GM18505 (cell line): ENCODE measurements at regions not wholly inside any gene's neighbourhood (a gene's known extent, or its start where the extent isn't known, plus 50 kb on each side); places are given as distances from the start of the nearest gene placed in this dataset.

ENCODE experiments used
- ATAC-seq: cut with Tn5 transposase; IDR thresholded peaks from one replicate; pipeline ENCODE4 v1.9.1; 2021; ENCODE audit not compliant: unreplicated experiment
- POLR2A ChIP-seq: IDR thresholded peaks from 4 replicates; pipeline ENCODE4 v1.6.1; 2011; ENCODE audit warnings: borderline replicate concordance; ENCODE audit not compliant: insufficient read depth, insufficient read length; ENCODE audit errors: extremely low read depth

- TF ChIP-seq POLR2A: no peak
- no peak for ATAC-seq
These were observed 197.8 kb downstream of the PAX3 start for GRCh38 chr2:222100704-222101699.

GRCh38 chr2:222088561-222088960 is 210.2 kb downstream of the PAX3 start:
- no peak for TF ChIP-seq POLR2A
- ATAC-seq: no peak

- ATAC-seq: no peak
- no peak for TF ChIP-seq POLR2A
These were observed 210.8 kb downstream of the PAX3 start for GRCh38 chr2:222087998-222088397.

GRCh38 chr2:222082201-222082600 is 216.6 kb downstream of the PAX3 start:
- no peak for TF ChIP-seq POLR2A
- no peak for ATAC-seq

- ATAC-seq: no peak
- no peak for TF ChIP-seq POLR2A
These were observed 218.7 kb downstream of the PAX3 start for GRCh38 chr2:222080141-222080540.

GRCh38 chr2:222076973-222077690 is 221.7 kb downstream of the PAX3 start:
- no peak for TF ChIP-seq POLR2A
- ATAC-seq: no peak

GRCh38 chr2:222074674-222075073 is 224.1 kb downstream of the PAX3 start:
- ATAC-seq: no peak
- TF ChIP-seq POLR2A: no peak

- no peak for ATAC-seq
- no peak for TF ChIP-seq POLR2A
These were observed 226.9 kb downstream of the PAX3 start for GRCh38 chr2:222071911-222072310.

GRCh38 chr2:222064286-222064685 is 234.5 kb downstream of the PAX3 start:
- TF ChIP-seq POLR2A: no peak
- ATAC-seq: no peak

- TF ChIP-seq POLR2A: no peak
- ATAC-seq: no peak
These were observed 239.9 kb downstream of the PAX3 start for GRCh38 chr2:222058819-222059445.

- no peak for TF ChIP-seq POLR2A
- ATAC-seq: no peak
These were observed 241.3 kb downstream of the PAX3 start for GRCh38 chr2:222057347-222058073.

GRCh38 chr2:222055328-222055727 is 243.5 kb downstream of the PAX3 start:
- no peak for ATAC-seq
- no peak for TF ChIP-seq POLR2A

- no peak for TF ChIP-seq POLR2A
- ATAC-seq: no peak
These were observed 244.0 kb downstream of the PAX3 start for GRCh38 chr2:222054813-222055212.
